ENCODE measurements at regions not wholly inside any gene's neighbourhood (a gene's known extent, or its start where the extent isn't known, plus 50 kb on each side); places are given as distances from the start of the nearest gene placed in this dataset.
A peak's percentile ranks its signal among the peaks of the same experiment; 100 is the strongest.

DNA sequence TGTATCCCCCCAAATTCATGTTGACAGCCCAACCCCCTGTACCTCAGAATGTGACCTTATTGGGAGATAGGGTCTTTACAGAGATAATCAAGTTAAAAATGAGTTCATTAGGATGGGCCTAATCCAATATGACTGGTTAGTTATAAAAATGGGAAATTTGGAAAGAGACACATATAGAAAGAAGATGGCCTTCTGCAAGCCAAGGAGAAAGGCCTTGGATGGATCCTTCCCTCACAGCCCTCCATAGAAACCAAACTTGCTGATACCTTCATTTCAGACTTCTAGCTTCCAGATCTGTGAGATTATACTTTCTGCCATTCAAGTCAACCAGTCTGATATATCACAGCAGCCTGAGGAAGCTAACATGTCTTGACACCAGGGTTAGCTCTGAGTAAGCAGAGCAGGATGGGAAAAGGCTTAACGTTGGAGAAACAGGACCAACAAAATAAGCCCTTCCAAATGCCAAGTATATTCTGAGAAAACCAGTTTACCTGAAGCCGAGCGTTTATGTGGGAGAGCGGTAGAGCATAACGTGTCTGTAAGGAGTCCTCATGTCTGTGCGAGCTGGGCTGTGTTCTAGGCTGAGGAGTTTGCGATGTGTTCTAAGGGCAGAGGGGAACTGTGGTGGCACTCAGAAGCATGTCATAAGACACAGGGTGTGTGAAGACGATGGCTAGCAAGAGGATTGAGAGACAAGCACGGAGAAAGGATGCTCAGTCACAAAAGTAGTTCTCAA is 206.1 kb downstream of the PIK3R1 start:
- Mint-ChIP-seq H3K27ac (peak overlapping the region; percentile 11), H3K4me3 (no peak overlapping the region), H3K4me1 (peaks cover 26 to 51% of the 10 kb centered on the region in 2 donors), H3K27me3 (no peaks in the 10 kb centered on the region), H3K36me3 (no peaks in the 10 kb centered on the region), H3K9me3 (no peaks in the 10 kb centered on the region)
- DNase-seq (no peak), ATAC-seq (replicated peaks) (no peak)

- Mint-ChIP-seq H3K4me1 (peaks cover 26 to 51% of the 10 kb centered on the region in 2 donors), H3K27me3 (no peaks in the 10 kb centered on the region), H3K27ac (peak overlapping the region; percentile 56), H3K36me3 (no peaks in the 10 kb centered on the region), H3K4me3 (no peak overlapping the region), H3K9me3 (no peaks in the 10 kb centered on the region)
- peak; percentile 90 to 91 for ATAC-seq (replicated peaks)
- peak; percentile 44 for DNase-seq
Observed at GRCh38 chr5:68423154-68423811, 207.7 kb downstream of the PIK3R1 start.

GRCh38 chr5:68424799-68425537 is 209.4 kb downstream of the PIK3R1 start:
- no peaks in the 10 kb centered on the region for H3K9me3 Mint-ChIP-seq
- H3K27ac Mint-ChIP-seq, result peak overlapping the region; percentile 65
- ATAC-seq (replicated peaks) (peak; percentile 69 to 72), DNase-seq (peak; percentile 22)
- no peaks in the 10 kb centered on the region for H3K27me3 Mint-ChIP-seq
- no peak overlapping the region for H3K4me3 Mint-ChIP-seq
- H3K36me3 Mint-ChIP-seq, result no peaks in the 10 kb centered on the region
- H3K4me1 Mint-ChIP-seq, result peaks cover 24 to 47% of the 10 kb centered on the region in 2 donors

DNA sequence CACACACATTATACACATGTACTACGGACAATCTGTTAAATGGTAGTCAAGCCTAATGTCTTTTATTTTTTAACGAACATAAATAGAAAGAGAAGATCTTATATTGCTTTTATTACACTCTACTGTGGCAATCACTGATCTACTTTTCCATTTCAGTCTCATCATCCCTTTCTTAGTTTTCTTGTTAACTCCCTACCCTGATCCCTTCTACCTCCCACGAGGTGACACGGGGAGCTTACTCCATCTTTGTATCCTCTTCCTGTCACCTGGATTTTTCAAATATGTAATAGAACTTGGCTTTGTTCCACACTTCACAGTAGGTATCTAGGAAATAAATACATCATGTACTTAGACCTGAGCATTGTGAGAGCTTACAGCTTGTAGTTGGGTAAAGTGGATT is 211.0 kb downstream of the PIK3R1 start:
- no peaks in the 10 kb centered on the region for H3K9me3 Mint-ChIP-seq

DNA sequence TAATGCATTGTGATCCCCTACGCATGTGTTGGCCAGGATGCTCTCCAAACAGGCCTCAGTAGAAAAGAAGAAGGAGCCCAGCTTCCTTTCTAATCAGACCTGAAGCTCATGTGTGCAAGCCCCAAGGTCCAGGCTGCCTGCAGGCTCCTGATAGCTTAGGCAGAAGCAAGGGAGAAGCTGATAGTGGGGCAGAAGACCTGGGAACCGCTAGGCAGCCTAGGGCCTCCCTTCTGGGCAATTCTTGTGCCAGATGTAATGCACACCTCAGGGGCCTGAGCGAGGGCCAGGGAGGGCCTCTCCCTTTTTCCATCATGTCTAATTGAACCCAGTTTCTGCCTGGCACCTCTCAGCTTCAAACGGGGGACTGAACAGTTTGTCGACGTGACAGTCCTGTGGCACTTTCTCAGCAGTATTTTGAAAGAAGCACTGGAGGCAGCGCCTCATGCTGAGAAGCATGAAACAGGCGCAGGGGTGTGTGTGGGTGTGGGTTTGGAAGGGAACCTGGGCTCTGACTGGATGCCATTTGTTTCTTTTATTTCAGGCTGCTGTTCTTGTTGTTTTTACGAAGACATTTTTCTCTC is 212.8 kb downstream of the PIK3R1 start:
- Mint-ChIP-seq H3K27me3 (no peaks in the 10 kb centered on the region), H3K4me3 (no peak overlapping the region), H3K36me3 (no peaks in the 10 kb centered on the region), H3K4me1 (peaks cover 27 to 51% of the 10 kb centered on the region in 2 donors), H3K9me3 (no peaks in the 10 kb centered on the region), H3K27ac (no peak overlapping the region)
- ATAC-seq (replicated peaks) (no peak), DNase-seq (no peak)

More for the DNA sequence above, 211.0 kb downstream of the PIK3R1 start:
- Mint-ChIP-seq H3K4me3 (no peak overlapping the region), H3K27ac (no peak overlapping the region), H3K36me3 (no peaks in the 10 kb centered on the region), H3K4me1 (peaks cover 28 to 48% of the 10 kb centered on the region in 2 donors), H3K27me3 (no peaks in the 10 kb centered on the region)
- ATAC-seq (replicated peaks), result no peak
- no peak for DNase-seq

DNA sequence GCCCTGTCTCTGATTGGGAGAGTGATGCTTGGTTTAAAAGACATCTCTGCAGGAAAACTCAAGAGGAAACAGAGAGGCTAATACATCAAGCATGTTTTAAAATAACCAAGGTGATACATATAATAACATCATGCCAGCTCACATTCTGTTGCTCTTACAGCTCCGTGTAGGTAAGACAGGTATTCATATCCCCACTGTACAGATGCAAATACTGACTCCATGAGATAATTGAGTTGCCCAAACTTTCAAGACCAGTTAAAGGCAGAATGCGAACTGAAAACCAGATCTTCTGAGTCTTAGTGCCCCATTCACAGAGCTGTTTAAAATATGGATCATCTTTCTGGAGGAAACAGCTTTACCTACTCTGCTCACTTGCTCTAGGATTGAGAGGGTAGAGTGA is 214.0 kb downstream of the PIK3R1 start:
- H3K27me3 Mint-ChIP-seq, result no peaks in the 10 kb centered on the region
- H3K4me1 Mint-ChIP-seq, result peaks cover 33 to 52% of the 10 kb centered on the region in 2 donors
- H3K36me3 Mint-ChIP-seq, result peaks cover 0 to 3% of the 10 kb centered on the region in 2 donors
- DNase-seq, result no peak
- no peak overlapping the region for H3K27ac Mint-ChIP-seq
- ATAC-seq (replicated peaks), result no peak
- no peak overlapping the region for H3K4me3 Mint-ChIP-seq
- H3K9me3 Mint-ChIP-seq, result no peaks in the 10 kb centered on the region

GRCh38 chr5:68430279-68430678 is 214.7 kb downstream of the PIK3R1 start:
- Mint-ChIP-seq H3K4me1 (peaks cover 33 to 53% of the 10 kb centered on the region in 2 donors), H3K27me3 (no peaks in the 10 kb centered on the region), H3K27ac (no peak overlapping the region)

GRCh38 chr5:68431186-68431585 is 215.6 kb downstream of the PIK3R1 start:
- H3K27ac Mint-ChIP-seq, result no peak overlapping the region
- no peak overlapping the region for H3K4me3 Mint-ChIP-seq
- H3K27me3 Mint-ChIP-seq, result no peaks in the 10 kb centered on the region
- DNase-seq (no peak), ATAC-seq (replicated peaks) (no peak)
- peaks cover 0 to 3% of the 10 kb centered on the region in 2 donors for H3K36me3 Mint-ChIP-seq
- H3K4me1 Mint-ChIP-seq, result peaks cover 39 to 58% of the 10 kb centered on the region in 2 donors
- no peaks in the 10 kb centered on the region for H3K9me3 Mint-ChIP-seq

More at GRCh38 chr5:68430279-68430678, 214.7 kb downstream of the PIK3R1 start:
- no peak for ATAC-seq (replicated peaks)
- Mint-ChIP-seq H3K4me3 (no peak overlapping the region), H3K9me3 (no peaks in the 10 kb centered on the region), H3K36me3 (peaks cover 0 to 3% of the 10 kb centered on the region in 2 donors)
- no peak for DNase-seq

DNA sequence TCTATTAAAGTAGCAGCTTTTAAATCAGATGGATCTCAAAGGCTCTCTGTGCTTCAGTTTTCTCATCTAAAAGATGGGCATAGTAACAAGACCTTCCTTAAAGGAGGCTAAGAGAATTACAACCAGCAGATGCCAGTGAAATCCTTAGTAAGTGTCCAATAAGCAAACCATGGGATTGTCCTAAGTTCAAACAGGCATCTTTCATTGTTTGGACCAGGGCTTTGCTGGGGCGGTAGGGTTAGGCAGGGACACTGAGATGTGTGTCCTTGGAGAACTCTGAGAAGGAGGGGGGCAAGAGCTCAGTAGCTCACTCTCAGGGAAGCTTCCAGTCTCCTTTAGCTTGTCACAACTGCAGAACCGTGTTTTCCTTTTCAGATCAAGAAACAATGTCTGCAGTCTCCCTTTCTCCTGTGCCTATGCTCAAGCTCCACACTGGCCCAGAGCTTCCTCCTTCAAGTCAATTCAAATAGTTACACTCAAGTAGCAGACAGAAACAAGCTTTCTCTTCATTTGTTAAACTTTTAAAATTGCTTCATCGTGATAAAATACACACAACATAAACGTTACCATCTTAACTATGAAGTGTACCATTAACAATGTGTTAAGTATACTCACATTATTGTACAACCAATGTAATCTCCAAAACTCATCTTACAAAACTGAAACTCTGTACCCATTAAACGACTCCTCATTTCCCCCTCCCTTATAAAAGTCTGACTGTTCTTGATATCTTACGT is 216.2 kb downstream of the PIK3R1 start:
- H3K36me3 Mint-ChIP-seq, result peaks cover 0 to 3% of the 10 kb centered on the region in 2 donors
- no peak overlapping the region for H3K4me3 Mint-ChIP-seq
- no peak for DNase-seq
- H3K9me3 Mint-ChIP-seq, result no peaks in the 10 kb centered on the region
- no peak overlapping the region for H3K27ac Mint-ChIP-seq
- peaks cover 39 to 64% of the 10 kb centered on the region in 2 donors for H3K4me1 Mint-ChIP-seq
- no peak for ATAC-seq (replicated peaks)
- H3K27me3 Mint-ChIP-seq, result no peaks in the 10 kb centered on the region

- ATAC-seq (replicated peaks) (no peak), DNase-seq (no peak)
- no peaks in the 10 kb centered on the region for H3K9me3 Mint-ChIP-seq
Observed at GRCh38 chr5:68432682-68433081, 217.1 kb downstream of the PIK3R1 start.

DNA sequence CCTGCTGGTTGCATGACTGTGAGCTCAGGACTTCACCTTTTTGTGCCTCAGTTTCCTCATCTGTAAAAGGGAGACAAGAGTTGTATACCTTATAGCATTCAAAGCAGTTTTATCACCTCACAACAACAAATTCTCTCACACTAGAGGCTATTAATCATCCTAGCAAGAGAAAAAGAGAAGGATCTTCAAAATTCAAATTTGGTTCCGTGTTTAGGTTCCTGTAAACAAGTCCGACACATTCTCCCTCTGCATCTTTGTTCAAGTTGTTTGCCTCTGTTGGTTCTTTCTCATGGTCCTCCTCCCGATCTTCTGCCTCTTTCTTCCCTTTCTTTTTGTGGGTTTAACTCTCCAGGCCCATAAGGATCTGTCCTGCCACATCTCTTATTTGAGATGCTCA is 218.0 kb downstream of the PIK3R1 start:
- DNase-seq, result no peak
- H3K4me3 Mint-ChIP-seq, result no peak overlapping the region
- peaks cover 39 to 65% of the 10 kb centered on the region in 2 donors for H3K4me1 Mint-ChIP-seq
- no peak for ATAC-seq (replicated peaks)
- no peaks in the 10 kb centered on the region for H3K27me3 Mint-ChIP-seq
- peak overlapping the region; percentile 83 for H3K27ac Mint-ChIP-seq
- no peaks in the 10 kb centered on the region for H3K9me3 Mint-ChIP-seq
- peaks cover 0 to 3% of the 10 kb centered on the region in 2 donors for H3K36me3 Mint-ChIP-seq

More at GRCh38 chr5:68432682-68433081, 217.1 kb downstream of the PIK3R1 start:
- Mint-ChIP-seq H3K27ac (no peak overlapping the region), H3K4me3 (no peak overlapping the region), H3K4me1 (peaks cover 39 to 65% of the 10 kb centered on the region in 2 donors), H3K27me3 (no peaks in the 10 kb centered on the region), H3K36me3 (peaks cover 0 to 3% of the 10 kb centered on the region in 2 donors)

- Mint-ChIP-seq H3K4me1 (peaks cover 39 to 65% of the 10 kb centered on the region in 2 donors), H3K36me3 (peaks cover 0 to 3% of the 10 kb centered on the region in 2 donors), H3K9me3 (no peaks in the 10 kb centered on the region), H3K4me3 (peak overlapping the region; percentile 2 to 46), H3K27me3 (no peaks in the 10 kb centered on the region), H3K27ac (peak overlapping the region; percentile 83)
- peak; percentile 97 for DNase-seq
- ATAC-seq (replicated peaks), result peak; percentile 93 to 96
Observed at GRCh38 chr5:68433923-68434879, 218.6 kb downstream of the PIK3R1 start.

- Mint-ChIP-seq H3K27me3 (no peaks in the 10 kb centered on the region), H3K4me3 (peak overlapping the region; percentile 10 to 46), H3K36me3 (peaks cover 0 to 3% of the 10 kb centered on the region in 2 donors), H3K4me1 (peaks cover 41 to 61% of the 10 kb centered on the region in 2 donors), H3K27ac (peak overlapping the region; percentile 82), H3K9me3 (no peaks in the 10 kb centered on the region)
- peak; percentile 40 for DNase-seq
- ATAC-seq (replicated peaks), result peak; percentile 51
Observed at GRCh38 chr5:68435611-68436010, 220.1 kb downstream of the PIK3R1 start.
